T47D (cell line): ENCODE measurements at regions not wholly inside any gene's neighbourhood (a gene's known extent, or its start where the extent isn't known, plus 50 kb on each side); places are given as distances from the start of the nearest gene placed in this dataset.

Experiments used
- DNase-seq, 2 experiments: peaks; one replicate each; pipeline versions ENCODE4 v3.0.0 to v3.0.0-alpha.2; 2011 to 2012; ENCODE audit warnings: low read depth in 1 of 2, low spot score in 1 of 2
- JUND ChIP-seq: IDR thresholded peaks from 2 replicates; pipeline ENCODE4 v1.6.1; 2012; ENCODE audit warnings: low read depth
- in situ Hi-C: cut with HindIII; loops from 2 replicates; pipeline ENCODE4 v1.10.0; 2016; ENCODE audit warnings: low sequenced_read_pairs, low pct_unique_long_range_greater_than_20kb

DNA sequence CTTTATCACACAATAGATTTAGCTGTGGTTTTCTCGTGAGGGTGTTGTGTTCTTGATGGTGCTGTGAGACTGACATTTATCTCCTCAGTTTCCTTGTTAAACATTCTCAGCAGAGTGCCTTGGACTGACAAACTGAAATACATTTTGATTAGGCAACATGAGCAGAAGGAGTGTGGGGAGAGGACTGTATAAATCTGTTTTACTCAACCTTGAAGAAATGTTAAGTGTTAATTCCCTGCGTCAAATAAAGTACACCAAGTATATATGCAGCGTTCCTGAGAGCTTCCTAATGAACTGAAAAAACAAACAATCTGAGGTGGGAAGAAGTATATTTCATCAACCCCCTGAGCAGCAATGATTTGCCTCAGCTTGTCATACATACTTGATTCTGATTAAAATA is 540.3 kb upstream of the B3GALT2 start:
- TF ChIP-seq JUND = no peak
- no peak for DNase-seq
- in situ Hi-C loops = no loop called here

DNA sequence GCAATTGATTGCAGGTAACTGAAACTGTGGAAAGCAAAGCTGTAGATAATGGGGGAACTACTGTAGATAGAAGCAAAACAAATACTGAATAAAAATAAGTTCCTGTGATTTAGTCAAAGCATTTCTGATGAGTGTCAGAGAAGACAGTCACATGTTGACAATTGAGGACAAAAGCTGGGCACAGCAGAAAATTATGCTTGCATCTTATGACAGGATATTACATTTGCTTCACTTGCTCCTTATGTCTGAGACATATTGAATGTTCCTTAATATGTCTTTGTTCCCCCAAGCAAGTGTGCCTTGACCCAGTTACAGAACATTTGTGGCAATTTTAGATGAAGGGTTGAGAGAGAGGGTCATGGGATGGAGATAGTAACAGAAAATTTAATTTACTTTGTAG is 526.0 kb upstream of the B3GALT2 start:
- no peak for TF ChIP-seq JUND
- DNase-seq = no peak
- in situ Hi-C loops = no loop called here

DNA sequence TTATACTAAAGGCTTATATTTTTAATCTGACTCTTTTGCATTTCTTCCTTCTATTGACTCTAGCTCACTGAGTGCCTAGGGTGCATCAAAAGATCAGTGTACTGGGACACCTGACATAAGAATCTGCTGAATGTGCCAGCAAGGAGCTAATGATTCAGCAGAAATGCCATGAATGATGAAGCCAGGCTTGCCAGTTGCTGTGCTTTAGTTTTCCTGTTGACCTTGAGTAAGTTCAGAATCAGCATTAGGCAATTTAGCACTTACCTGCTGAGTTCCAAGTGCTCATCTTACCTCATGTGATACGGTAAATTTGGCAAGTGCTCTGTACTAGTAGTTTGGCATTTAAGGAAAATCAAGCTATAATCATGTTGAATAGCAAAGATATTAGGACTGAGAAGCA is 523.2 kb upstream of the B3GALT2 start:
- no peak for TF ChIP-seq JUND
- no peak for DNase-seq
- in situ Hi-C loops = no loop called here

DNA sequence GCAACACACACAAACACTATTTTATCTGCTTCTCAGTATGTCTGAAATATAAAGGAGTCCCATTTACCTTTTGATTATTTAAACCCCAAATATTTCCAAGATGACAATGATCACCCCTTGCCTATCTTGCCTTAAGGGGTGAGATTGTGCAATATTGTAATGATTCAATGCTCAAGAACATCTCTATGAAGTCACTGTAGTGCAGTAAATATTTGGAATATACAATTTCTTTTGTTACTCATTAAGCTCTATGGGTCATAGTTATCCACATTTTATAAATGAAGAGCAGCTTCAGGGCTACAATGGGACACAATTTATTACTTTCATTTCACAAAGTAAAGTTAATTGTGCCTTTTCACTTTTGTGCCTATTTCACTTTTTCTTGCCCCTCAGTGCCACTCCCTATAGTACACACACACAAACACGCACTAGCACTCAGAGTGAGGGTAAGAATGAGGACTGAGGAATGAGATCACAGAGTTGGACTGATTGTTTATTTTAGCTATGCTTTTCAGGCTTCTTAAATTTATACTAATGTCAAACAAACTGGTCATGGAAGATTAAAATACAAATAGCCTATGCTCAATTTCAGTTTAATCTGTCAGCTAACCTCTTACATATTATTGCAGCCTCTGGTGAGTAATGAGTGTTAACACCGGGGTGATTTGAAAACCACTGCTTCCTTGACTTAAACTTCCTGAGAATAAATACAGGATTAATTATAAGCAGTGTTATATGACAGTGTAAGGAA is 521.0 kb upstream of the B3GALT2 start:
- no peak for DNase-seq
- in situ Hi-C loops = no loop called here
- no peak for TF ChIP-seq JUND

DNA sequence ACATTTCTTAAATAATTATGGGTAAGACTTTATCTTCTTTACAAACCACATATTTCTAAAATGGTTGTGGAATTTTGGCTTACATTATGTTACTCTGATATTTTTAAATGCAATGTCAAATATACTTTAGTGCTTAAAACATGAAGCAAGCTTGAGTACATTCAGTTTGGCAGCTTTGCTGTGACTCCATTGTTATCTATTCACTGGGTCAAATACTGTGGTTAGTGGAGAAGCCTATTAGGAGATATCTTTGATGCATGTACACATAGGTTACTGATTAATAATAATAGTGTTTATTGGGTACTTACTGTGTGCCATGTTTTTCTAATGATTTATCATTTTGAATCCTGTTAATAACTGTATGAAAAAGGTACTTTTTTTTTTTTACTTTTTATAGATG is 520.4 kb upstream of the B3GALT2 start:
- in situ Hi-C loops = no loop called here
- TF ChIP-seq JUND = no peak
- no peak for DNase-seq

DNA sequence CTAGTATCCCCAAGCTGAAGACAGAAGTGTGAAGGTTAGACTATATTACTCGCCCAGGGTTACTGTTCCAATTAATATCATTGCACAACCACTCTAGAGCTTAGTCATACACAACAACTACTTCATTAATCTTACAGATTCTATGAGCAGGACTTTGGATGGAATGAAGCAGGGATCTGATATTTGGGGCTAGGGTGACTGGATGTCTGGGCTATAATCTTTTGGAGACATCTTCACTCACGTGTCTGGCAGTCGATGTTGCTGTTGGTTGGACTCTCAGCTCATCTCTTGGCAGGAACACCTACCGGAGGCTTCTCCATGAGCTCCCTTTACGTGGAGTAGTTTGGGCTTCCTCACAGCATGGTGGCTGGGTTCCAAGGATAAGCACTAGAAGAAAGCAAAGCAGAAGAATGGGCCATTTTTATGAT is 519.2 kb upstream of the B3GALT2 start:
- TF ChIP-seq JUND = no peak
- in situ Hi-C loops = no loop called here
- DNase-seq = no peak

DNA sequence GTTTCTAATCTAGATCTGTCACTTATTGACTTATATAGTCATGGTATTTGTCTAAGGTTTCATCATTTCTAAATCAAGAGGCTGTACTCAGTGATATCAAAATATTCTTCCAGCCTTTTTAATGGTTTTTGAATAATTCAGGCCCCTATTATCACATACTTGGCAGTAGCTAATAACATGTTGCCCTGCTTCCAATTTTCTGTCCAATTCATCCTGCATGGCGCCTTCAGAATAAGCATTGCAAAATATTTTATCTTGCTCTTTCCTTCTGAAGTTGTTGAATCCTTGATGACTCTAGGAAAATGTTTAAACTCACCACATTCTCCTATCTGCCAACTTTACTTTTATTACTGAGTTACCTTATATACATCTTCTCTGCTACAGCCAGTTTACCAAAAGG is 517.2 kb upstream of the B3GALT2 start:
- TF ChIP-seq JUND = no peak
- DNase-seq = no peak
- in situ Hi-C loops = no loop called here

DNA sequence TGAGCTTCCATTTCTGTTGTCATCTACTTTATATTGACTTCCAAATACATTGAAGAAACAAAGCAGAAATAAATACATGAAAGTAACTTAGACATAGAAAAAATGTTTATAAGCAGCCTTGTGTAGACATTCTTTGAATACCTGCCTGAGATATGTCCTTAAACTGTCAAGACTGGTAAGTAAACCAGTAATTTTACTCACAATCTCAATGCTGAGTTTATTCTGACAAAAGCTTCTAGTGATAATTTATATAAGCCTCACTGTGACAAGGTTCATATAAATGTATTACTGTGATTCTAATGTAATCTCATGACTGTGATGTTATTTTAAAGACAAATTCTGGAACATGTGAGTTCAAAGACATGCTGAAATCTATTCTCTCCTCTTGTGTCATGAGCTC is 516.7 kb upstream of the B3GALT2 start:
- TF ChIP-seq JUND = no peak
- in situ Hi-C loops = no loop called here
- no peak for DNase-seq

DNA sequence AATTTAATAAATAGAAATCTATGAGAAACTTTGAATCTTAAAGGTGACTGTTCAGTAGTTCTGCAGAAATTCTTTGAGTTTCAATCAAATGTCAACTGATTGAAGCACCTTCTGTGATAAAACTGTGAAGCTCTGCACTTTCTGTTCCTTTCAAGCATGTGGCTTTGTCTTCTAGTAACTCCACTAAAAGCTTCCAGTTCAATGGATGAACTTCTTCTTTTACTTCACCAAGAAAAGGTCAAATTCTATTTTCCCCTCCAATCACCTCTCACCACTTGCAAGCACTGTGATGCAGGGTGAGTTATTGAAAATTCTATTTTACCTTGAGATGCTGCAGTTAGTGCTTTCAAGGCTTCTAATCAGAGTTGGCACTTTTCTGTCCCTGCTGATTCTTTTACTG is 515.3 kb upstream of the B3GALT2 start:
- TF ChIP-seq JUND = no peak
- in situ Hi-C loops = no loop called here

DNA sequence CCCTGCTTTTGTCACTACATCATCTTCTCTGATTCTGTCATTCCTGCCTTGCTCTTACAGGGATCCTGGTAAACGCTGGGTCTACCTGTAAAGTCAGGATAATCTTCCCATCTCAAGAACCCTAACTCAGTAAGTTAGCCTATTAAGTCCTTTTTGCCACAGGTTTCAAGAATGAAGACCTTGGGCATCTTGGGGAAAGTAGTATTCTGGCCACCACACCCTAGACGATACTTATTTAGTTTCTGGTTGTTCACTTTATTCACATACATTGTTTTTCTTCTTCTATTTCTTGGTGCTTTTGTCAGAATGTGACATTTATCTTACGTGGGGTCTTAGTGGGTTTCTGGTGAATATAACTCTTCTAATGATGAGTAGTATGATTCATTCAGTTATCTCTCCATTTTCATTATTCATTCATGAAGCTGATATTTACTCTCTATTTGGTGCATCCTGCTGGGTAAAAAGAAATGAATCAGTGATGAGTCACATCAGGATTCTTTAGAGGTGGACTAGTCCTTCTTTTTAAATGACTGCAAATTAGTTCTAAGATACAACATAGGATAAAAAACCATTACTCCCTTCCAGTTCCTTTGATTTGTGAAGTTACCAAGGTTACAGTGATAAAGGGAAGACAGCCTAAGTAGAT is 514.4 kb upstream of the B3GALT2 start:
- TF ChIP-seq JUND = no peak
- in situ Hi-C loops = no loop called here
- no peak for DNase-seq

More for the DNA sequence above, 515.3 kb upstream of the B3GALT2 start:
- no peak for DNase-seq

DNA sequence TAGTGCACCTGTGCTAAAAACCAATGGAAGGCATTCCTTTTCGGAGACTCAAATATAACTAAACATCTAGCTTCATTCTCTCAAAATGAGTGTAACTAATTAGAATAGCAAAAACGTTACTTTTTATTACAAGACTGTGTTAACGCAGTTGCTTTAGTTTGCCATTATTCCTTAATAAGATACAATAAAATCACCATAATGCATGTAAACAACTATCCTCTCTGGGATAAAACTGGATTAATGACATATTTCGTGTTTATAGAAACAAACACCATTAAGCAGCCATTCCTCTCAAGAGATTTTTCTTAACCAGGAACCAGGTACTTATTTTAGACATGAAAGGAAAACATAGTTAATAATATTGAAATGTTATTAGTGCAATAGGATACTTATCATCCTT is 512.8 kb upstream of the B3GALT2 start:
- no peak for DNase-seq
- no peak for TF ChIP-seq JUND
- in situ Hi-C loops = no loop called here

DNA sequence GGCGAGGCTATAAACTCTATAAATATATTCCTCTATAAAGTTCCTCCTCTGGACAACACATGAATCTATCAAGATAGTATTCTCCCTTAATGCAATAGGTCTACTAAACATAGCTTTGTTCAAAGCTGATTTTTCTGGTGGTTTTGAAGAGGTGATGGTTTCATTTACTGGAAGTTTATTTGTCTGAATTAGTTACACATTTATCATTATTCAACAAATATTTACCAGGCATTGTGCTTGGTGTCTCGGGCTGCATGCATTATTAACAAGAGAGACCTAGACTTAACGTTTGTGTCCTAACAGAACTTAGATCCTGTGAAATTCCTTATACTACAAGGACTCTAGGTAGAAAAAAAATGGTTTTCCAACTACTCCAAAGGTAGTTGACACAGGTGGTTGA is 511.4 kb upstream of the B3GALT2 start:
- DNase-seq = no peak
- in situ Hi-C loops = no loop called here
- TF ChIP-seq JUND = no peak

DNA sequence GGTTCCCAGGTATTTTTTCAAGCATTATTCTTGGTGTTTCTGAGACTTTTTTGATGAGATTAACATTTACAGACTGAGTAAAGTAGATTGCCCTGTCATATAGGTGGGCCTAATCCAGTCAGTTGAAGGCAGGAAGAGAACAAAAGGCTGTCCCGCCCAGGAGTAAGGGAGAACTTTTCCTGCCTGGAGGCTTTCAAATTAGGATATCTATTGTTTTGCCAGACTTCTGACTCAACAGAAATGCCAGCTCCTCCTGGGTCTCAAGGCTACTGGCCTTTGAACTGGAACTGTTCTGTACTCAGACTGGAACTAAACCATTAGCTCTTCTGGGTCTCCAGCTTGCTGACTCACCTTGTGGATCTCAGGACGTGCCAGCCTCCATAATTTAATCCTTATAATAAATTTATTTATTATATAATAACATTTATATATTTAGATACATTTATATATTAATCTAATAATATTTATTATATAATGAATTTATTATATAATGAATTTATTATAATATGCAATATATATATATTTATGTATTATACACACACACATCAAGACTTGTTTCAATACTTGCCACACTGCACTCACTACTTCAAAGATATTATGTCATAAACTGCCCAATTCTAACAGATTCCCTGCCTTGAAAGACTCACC is 510.8 kb upstream of the B3GALT2 start:
- DNase-seq = no peak
- TF ChIP-seq JUND = no peak
- in situ Hi-C loops = no loop called here

DNA sequence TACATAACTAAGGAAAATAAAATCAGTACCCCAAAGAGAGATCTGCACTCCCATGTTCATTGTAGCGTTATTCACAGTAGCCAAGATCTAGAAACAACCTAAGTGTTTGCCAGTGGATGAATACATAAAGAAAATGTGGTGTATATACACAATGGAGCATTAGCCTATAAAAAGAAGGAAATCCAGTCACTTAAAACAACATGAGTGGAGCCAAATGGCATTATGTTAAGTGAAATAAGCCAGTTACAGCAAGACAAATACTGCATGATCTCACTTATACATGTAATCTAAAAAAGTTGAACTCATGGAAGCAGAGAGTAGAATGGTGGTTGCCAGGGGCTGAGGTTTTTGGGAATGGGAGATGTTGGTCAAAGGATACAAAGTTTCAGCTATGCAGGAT is 508.3 kb upstream of the B3GALT2 start:
- in situ Hi-C loops = no loop called here
- DNase-seq = no peak
- TF ChIP-seq JUND = no peak
